ENCODE measurements at regions not wholly inside any gene's neighbourhood (a gene's known extent, or its start where the extent isn't known, plus 50 kb on each side); places are given as distances from the start of the nearest gene placed in this dataset.

DNA sequence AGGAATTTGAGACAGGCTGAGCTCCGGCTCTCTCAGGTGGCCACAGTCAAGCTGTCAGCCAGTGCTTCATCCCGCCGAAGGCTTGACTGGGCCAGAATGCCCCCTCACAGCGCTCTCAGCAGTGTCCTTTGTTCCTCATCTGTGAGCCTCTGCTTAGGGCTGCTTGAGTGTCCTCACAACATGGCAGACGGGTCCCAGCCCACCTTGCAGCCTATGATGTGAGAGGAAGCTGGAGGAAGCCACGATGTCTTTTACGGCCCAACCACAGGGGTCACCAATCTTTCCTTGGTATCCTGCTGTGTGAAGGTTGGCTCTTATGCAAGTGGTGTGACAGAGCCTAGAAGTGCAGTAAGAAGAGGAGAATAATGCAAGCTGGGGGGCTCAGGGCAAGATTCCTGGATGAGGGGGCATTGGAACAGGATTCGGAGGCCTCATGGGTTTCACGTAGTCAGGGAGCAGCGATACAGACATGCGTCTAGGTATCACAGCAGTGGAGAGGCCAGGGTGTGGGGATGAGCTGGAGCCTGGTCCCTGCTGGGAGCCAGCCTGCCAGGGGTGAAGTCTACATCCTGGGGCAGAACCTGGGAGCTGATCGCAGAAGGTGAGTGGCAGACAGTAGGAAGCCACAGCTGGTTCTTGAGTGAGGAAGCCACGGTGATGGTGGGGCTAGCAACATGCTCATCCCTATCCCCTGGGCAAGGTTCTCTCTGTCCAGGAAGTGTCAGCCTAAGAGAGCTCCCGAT lies 234.1 kb downstream of the GLI2 start:
- CTCF ChIA-PET = no interaction called here
- BruUV-seq (replicated peaks) = no TSS peak
- H4K20me1 ChIP-seq (ENCODE audit: insufficient read depth) = no peaks in the 10 kb centered on the region
- H3K36me3 ChIP-seq (ENCODE audit: control insufficient read depth in 1 of 2, insufficient read depth in 2 of 2, low read length in 2 of 2) = no peaks in the 10 kb centered on the region
- no peaks in the 10 kb centered on the region for H3K9me2 ChIP-seq (ENCODE audit: insufficient read depth)
- no peak overlapping the region for H3K4me2 ChIP-seq (ENCODE audit: low read length)
- no peak overlapping the region for H3K4me3 ChIP-seq (replicated peaks in 1 of 2; ENCODE audit: low read depth in 1 of 2, low read length in 2 of 2)
- TF ChIP-seq ZNF274 (IDR thresholded peaks at IDR 0.05; ENCODE audit: low read depth, low read length) (no peak), TCF7L2 (IDR thresholded peaks at IDR 0.05; ENCODE audit: borderline replicate concordance, extremely low read depth, insufficient read depth, insufficient read length) (no peak), POLR2A (IDR thresholded peaks at IDR 0.05; ENCODE audit: borderline replicate concordance, extremely low read depth, insufficient read depth, insufficient read length) (no peak), CBX3 (IDR thresholded peaks at IDR 0.05; ENCODE audit: low read depth) (no peak), SRF (IDR thresholded peaks at IDR 0.05; ENCODE audit: low read depth) (no peak), EZH2 (IDR thresholded peaks at IDR 0.05) (no peak), EGR1 (IDR thresholded peaks at IDR 0.05; ENCODE audit: low read depth) (no peak), YY1 (IDR thresholded peaks at IDR 0.05; ENCODE audit: extremely low read depth, insufficient replicate concordance, low read depth, low read length) (no peak), CTCF (IDR thresholded peaks at IDR 0.05 in 2 of 3, conservative IDR thresholded peaks at IDR 0.05 in 1 of 3; ENCODE audit: borderline replicate concordance in 1 of 3, insufficient read depth in 1 of 3, low read depth in 2 of 3, low read length in 2 of 3) (no peak)
- no peak overlapping the region for H2AFZ ChIP-seq (ENCODE audit: low read depth, low read length, poor library complexity, severe bottlenecking)
- RAD21 ChIA-PET (ENCODE audit: low non-redundant PET in 1 of 2, low total read pairs in 2 of 2, uncharacterized antibody in 2 of 2, unreplicated experiment in 2 of 2) = no interaction called here
- intact Hi-C loops (cut with micrococcal nuclease) = no loop called here
- no peaks in the 10 kb centered on the region for H3K27me3 ChIP-seq (ENCODE audit: insufficient read depth, low read length)
- H3K27ac ChIP-seq (ENCODE audit: low read depth, low read length) = no peak overlapping the region
- POLR2A ChIA-PET = no interaction called here
- no peaks in the 10 kb centered on the region for H3K79me2 ChIP-seq (ENCODE audit: insufficient read depth, low read length)
- ATAC-seq = no peak
- DNase-seq (ENCODE audit: low read depth, low spot score) = no peak
- H3K9ac ChIP-seq (ENCODE audit: low read length) = no peak overlapping the region
- H3K9me3 ChIP-seq (ENCODE audit: control insufficient read depth in 1 of 2, insufficient read depth in 1 of 2, low read depth in 1 of 2, low read length in 2 of 2) = no peaks in the 10 kb centered on the region
- H3K4me1 ChIP-seq (ENCODE audit: control insufficient read depth in 1 of 2, insufficient read depth in 2 of 2, low read length in 2 of 2) = no peaks in the 10 kb centered on the region
